Fibroblast of lung (primary cell): ENCODE measurements at regions not wholly inside any gene's neighbourhood (a gene's known extent, or its start where the extent isn't known, plus 50 kb on each side); places are given as distances from the start of the nearest gene placed in this dataset.

ENCODE experiments used
- DNase-seq, 2 donors: peaks; one replicate each; pipeline versions ENCODE4 v3.0.0 to v3.0.0-alpha.2; 2010; ENCODE audit warnings: low read depth in 2 of 2
- H2AFZ ChIP-seq: 2 replicates; pipeline ENCODE4 v1.5.1; 2012; ENCODE audit warnings: low read length, control low read depth, inconsistent platforms
- H3K27ac ChIP-seq: 2 replicates; pipeline ENCODE4 v1.5.1; 2011; ENCODE audit warnings: low read length, control low read depth; ENCODE audit not compliant: insufficient read depth
- H3K27me3 ChIP-seq: 2 replicates; pipeline ENCODE4 v1.5.1; 2011; ENCODE audit warnings: mild to moderate bottlenecking, low read length; ENCODE audit not compliant: control insufficient read depth, insufficient read depth
- H3K36me3 ChIP-seq: 2 replicates; pipeline ENCODE4 v1.5.1; 2011; ENCODE audit warnings: low read length; ENCODE audit not compliant: control insufficient read depth, insufficient read depth
- H3K4me1 ChIP-seq: 2 replicates; pipeline ENCODE4 v1.5.1; 2011; ENCODE audit warnings: low read length; ENCODE audit not compliant: control insufficient read depth, insufficient read depth; ENCODE audit errors: extremely low read depth
- H3K4me2 ChIP-seq: 2 replicates; pipeline ENCODE4 v1.5.1; 2011; ENCODE audit warnings: low read length, control low read depth; ENCODE audit not compliant: insufficient read depth; ENCODE audit errors: extremely low read depth
- H3K4me3 ChIP-seq, 4 experiments: fragments of 200-600 bp in 1 of 4; sonication (generic) in 1 of 4; replicated peaks in 1 of 4; 2 replicates each; pipeline ENCODE4 v1.5.1; 2011 to 2016; ENCODE audit warnings: low read length in 4 of 4, low read depth in 3 of 4, mild to moderate bottlenecking in 3 of 4, control low read depth in 2 of 4, inconsistent platforms in 1 of 4, mixed read lengths in 1 of 4; ENCODE audit not compliant: insufficient read depth in 1 of 4; ENCODE audit errors: control extremely low read depth in 1 of 4
- H3K79me2 ChIP-seq: 2 replicates; pipeline ENCODE4 v1.5.1; 2012; ENCODE audit warnings: mild to moderate bottlenecking, low read length, inconsistent platforms; ENCODE audit not compliant: control insufficient read depth, insufficient read depth
- H3K9ac ChIP-seq: 2 replicates; pipeline ENCODE4 v1.5.1; 2011; ENCODE audit warnings: mild to moderate bottlenecking, low read length, control low read depth; ENCODE audit not compliant: insufficient read depth
- H3K9me3 ChIP-seq: 2 replicates; pipeline ENCODE4 v1.5.1; 2012; ENCODE audit warnings: low read depth, low read length; ENCODE audit not compliant: control insufficient read depth, insufficient read depth
- H4K20me1 ChIP-seq: 2 replicates; pipeline ENCODE4 v1.5.1; 2011; ENCODE audit warnings: low read length; ENCODE audit not compliant: control insufficient read depth, insufficient read depth; ENCODE audit errors: extremely low read depth
- EZH2 ChIP-seq: IDR thresholded peaks from 2 replicates; pipeline ENCODE4 v1.5.1; 2012; ENCODE audit warnings: low read length, control low read depth, mild to moderate bottlenecking; ENCODE audit errors: missing control alignments
- TF ChIP-seq, protein P1 (sequence below), 2 donors: IDR thresholded peaks in 1 of 2; conservative IDR thresholded peaks in 1 of 2; 1 replicate in 1 of 2; 2 replicates in 1 of 2; pipeline ENCODE4 v1.5.1; 2011 to 2012; ENCODE audit warnings: low read length in 2 of 2, control low read depth in 1 of 2, inconsistent platforms in 1 of 2, low read depth in 1 of 2, mild to moderate bottlenecking in 1 of 2

DNA sequence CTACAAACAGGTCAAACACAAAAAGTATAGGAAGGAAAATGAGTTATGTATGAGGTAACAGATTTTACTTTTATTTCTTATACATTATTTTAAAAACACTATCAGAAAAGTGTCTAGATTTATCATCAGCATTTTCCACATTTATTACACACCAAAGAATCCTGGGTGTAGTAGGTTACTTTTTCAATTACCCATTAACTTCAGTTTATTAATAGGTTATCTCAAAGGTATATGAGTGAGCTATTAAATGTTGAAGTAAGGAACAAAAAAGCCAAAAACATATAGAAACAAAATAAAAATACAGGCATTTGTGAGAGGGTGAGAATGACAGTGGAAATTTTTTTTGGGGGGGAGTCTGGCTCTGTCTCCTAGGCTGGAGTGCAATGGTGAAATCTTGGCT, 150.5 kb downstream of the SIM1 start:
- no peak overlapping the region for H3K4me3 ChIP-seq
- H3K27me3 ChIP-seq: no peaks in the 10 kb centered on the region
- H3K79me2 ChIP-seq: no peaks in the 10 kb centered on the region
- H3K9ac ChIP-seq: no peak overlapping the region
- no peak overlapping the region for H3K4me2 ChIP-seq
- no peaks in the 10 kb centered on the region for H4K20me1 ChIP-seq
- H2AFZ ChIP-seq: no peak overlapping the region
- no peaks in the 10 kb centered on the region for H3K36me3 ChIP-seq
- H3K9me3 ChIP-seq: no peaks in the 10 kb centered on the region
- H3K27ac ChIP-seq: no peak overlapping the region
- no peak for DNase-seq
- H3K4me1 ChIP-seq: no peaks in the 10 kb centered on the region
- no peak for TF ChIP-seq EZH2
- TF ChIP-seq, protein P1, sequence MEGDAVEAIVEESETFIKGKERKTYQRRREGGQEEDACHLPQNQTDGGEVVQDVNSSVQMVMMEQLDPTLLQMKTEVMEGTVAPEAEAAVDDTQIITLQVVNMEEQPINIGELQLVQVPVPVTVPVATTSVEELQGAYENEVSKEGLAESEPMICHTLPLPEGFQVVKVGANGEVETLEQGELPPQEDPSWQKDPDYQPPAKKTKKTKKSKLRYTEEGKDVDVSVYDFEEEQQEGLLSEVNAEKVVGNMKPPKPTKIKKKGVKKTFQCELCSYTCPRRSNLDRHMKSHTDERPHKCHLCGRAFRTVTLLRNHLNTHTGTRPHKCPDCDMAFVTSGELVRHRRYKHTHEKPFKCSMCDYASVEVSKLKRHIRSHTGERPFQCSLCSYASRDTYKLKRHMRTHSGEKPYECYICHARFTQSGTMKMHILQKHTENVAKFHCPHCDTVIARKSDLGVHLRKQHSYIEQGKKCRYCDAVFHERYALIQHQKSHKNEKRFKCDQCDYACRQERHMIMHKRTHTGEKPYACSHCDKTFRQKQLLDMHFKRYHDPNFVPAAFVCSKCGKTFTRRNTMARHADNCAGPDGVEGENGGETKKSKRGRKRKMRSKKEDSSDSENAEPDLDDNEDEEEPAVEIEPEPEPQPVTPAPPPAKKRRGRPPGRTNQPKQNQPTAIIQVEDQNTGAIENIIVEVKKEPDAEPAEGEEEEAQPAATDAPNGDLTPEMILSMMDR (conservative IDR thresholded peaks at IDR 0.05 in 1 of 2, IDR thresholded peaks at IDR 0.05 in 1 of 2; ENCODE audit: low read depth in 1 of 2, low read length in 2 of 2): no peak

DNA sequence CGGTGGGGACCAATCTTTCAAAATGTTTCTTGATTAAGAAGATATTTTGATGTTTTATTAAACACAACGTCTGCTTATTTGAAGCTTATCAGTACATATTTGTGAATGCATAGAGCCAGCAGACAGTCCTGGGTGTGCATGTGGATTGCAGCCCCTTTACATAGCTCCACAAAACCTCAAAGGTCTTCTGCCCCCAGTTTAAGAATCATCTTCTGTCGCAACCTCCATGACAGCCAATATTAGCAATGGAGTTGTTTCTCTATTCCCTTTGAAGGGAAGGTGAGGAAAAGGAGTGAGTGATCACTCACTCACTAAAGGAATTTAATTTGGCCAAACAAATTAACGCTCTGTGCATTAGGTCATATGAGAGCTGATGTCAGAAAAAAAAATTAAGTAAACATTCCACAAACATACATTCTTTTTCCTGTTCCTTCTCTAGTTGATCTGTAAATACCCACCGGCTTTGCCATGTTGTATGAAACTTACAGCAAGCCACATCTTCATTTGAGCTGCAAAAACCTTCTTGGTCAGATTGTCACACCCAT, 152.9 kb downstream of the SIM1 start:
- Histone ChIP-seq H3K27ac (no peak overlapping the region), H3K79me2 (no peaks in the 10 kb centered on the region), H3K4me2 (peak overlapping the region; percentile 9), H3K4me3 (no peak overlapping the region), H3K27me3 (no peaks in the 10 kb centered on the region), H3K4me1 (no peaks in the 10 kb centered on the region), H3K9ac (no peak overlapping the region), H4K20me1 (no peaks in the 10 kb centered on the region), H3K9me3 (no peaks in the 10 kb centered on the region), H3K36me3 (no peaks in the 10 kb centered on the region), H2AFZ (no peak overlapping the region)
- peak; percentile 2 to 34 for DNase-seq
- TF ChIP-seq, protein P1 (conservative IDR thresholded peaks at IDR 0.05 in 1 of 2, IDR thresholded peaks at IDR 0.05 in 1 of 2; ENCODE audit: low read depth in 1 of 2, low read length in 2 of 2): no peak
- no peak for TF ChIP-seq EZH2

DNA sequence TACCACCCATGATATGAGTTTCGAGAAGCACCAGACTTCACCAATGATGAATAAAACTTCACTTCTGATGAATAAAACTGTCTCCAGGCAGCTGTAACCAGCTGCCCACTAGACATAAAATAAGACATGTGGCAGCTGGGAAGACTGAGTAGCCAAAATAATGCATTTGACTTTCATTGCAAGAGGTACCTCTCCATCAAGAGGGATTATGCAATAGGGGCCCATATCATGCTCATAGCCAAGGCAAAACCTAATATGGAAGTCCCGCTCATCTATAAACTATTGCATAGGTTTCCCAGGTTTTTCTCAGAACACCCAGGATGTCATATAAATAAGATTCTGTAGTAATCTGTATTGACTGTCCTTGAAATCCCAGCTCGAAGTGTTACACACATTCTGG, 155.5 kb downstream of the SIM1 start:
- Histone ChIP-seq H4K20me1 (no peaks in the 10 kb centered on the region), H2AFZ (no peak overlapping the region), H3K9me3 (no peaks in the 10 kb centered on the region), H3K4me2 (no peak overlapping the region), H3K9ac (no peak overlapping the region), H3K79me2 (no peaks in the 10 kb centered on the region), H3K4me3 (no peak overlapping the region), H3K4me1 (no peaks in the 10 kb centered on the region), H3K27me3 (no peaks in the 10 kb centered on the region), H3K36me3 (no peaks in the 10 kb centered on the region), H3K27ac (no peak overlapping the region)
- TF ChIP-seq, protein P1 (conservative IDR thresholded peaks at IDR 0.05 in 1 of 2, IDR thresholded peaks at IDR 0.05 in 1 of 2; ENCODE audit: low read depth in 1 of 2, low read length in 2 of 2): no peak
- no peak for TF ChIP-seq EZH2
- peak in 1 of 2 donors; percentile 31 for DNase-seq
